ENCODE measurements at regions not wholly inside any gene's neighbourhood (a gene's known extent, or its start where the extent isn't known, plus 50 kb on each side); places are given as distances from the start of the nearest gene placed in this dataset.
"Not testable (repeated sequence)": the region's sequence is repeated elsewhere in the genome, so short reads cannot be mapped to it uniquely, and the experiment has no call there.

- not testable (repeated sequence) for H3K4me1 ChIP-seq (ENCODE audit: control insufficient read depth, insufficient read depth, low read length); H3K9me3 ChIP-seq (ENCODE audit: control insufficient read depth, low read depth, low read length); H3K4me3 ChIP-seq (ENCODE audit: low read length); DNase-seq; H3K36me3 ChIP-seq (ENCODE audit: control insufficient read depth, insufficient read depth, low read length); H3K27me3 ChIP-seq (ENCODE audit: control insufficient read depth, insufficient read depth, low read length); H3K27ac ChIP-seq (ENCODE audit: low read length)
- no CpG with 5 or more reads among the region's 8 CpGs for WGBS (ENCODE audit: insufficient coverage, low lambda C conversion rate)
Observed at GRCh38 chr3:59360312-59360711, 310.5 kb upstream of the CFAP20DC start.

- Histone ChIP-seq H3K27ac (ENCODE audit: low read length) (no peak overlapping the region), H3K36me3 (ENCODE audit: control insufficient read depth, insufficient read depth, low read length) (no peaks in the 10 kb centered on the region), H3K27me3 (ENCODE audit: control insufficient read depth, insufficient read depth, low read length) (no peaks in the 10 kb centered on the region), H3K9me3 (ENCODE audit: control insufficient read depth, low read depth, low read length) (no peaks in the 10 kb centered on the region), H3K4me1 (ENCODE audit: control insufficient read depth, insufficient read depth, low read length) (no peaks in the 10 kb centered on the region), H3K4me3 (ENCODE audit: low read length) (no peak overlapping the region)
- no peak for DNase-seq
- no CpG with 5 or more reads among the region's 4 CpGs for WGBS (ENCODE audit: insufficient coverage, low lambda C conversion rate)
Observed at GRCh38 chr3:59341459-59341858, 291.6 kb upstream of the CFAP20DC start.

GRCh38 chr3:59339818-59340217, 290.0 kb upstream of the CFAP20DC start:
- peaks cover 9% of the 10 kb centered on the region for H3K4me1 ChIP-seq (ENCODE audit: control insufficient read depth, insufficient read depth, low read length)
- H3K4me3 ChIP-seq (ENCODE audit: low read length), result no peak overlapping the region
- H3K9me3 ChIP-seq (ENCODE audit: control insufficient read depth, low read depth, low read length), result no peaks in the 10 kb centered on the region
- no peaks in the 10 kb centered on the region for H3K27me3 ChIP-seq (ENCODE audit: control insufficient read depth, insufficient read depth, low read length)
- no peak for DNase-seq
- H3K36me3 ChIP-seq (ENCODE audit: control insufficient read depth, insufficient read depth, low read length), result no peaks in the 10 kb centered on the region
- H3K27ac ChIP-seq (ENCODE audit: low read length), result no peak overlapping the region
- WGBS (ENCODE audit: insufficient coverage, low lambda C conversion rate), result no CpG with 5 or more reads among the region's 3 CpGs

- DNase-seq, result no peak
- Histone ChIP-seq H3K4me3 (ENCODE audit: low read length) (no peak overlapping the region), H3K36me3 (ENCODE audit: control insufficient read depth, insufficient read depth, low read length) (no peaks in the 10 kb centered on the region), H3K4me1 (ENCODE audit: control insufficient read depth, insufficient read depth, low read length) (peaks cover 14% of the 10 kb centered on the region), H3K27ac (ENCODE audit: low read length) (no peak overlapping the region), H3K27me3 (ENCODE audit: control insufficient read depth, insufficient read depth, low read length) (no peaks in the 10 kb centered on the region), H3K9me3 (ENCODE audit: control insufficient read depth, low read depth, low read length) (no peaks in the 10 kb centered on the region)
- WGBS (ENCODE audit: insufficient coverage, low lambda C conversion rate), result 39% methylated on average over 5 of the region's 7 CpGs
Observed at GRCh38 chr3:59338934-59339333, 289.1 kb upstream of the CFAP20DC start.

- Histone ChIP-seq H3K9me3 (ENCODE audit: control insufficient read depth, low read depth, low read length) (no peaks in the 10 kb centered on the region), H3K4me1 (ENCODE audit: control insufficient read depth, insufficient read depth, low read length) (peaks cover 14% of the 10 kb centered on the region), H3K27ac (ENCODE audit: low read length) (no peak overlapping the region), H3K4me3 (ENCODE audit: low read length) (no peak overlapping the region), H3K27me3 (ENCODE audit: control insufficient read depth, insufficient read depth, low read length) (no peaks in the 10 kb centered on the region), H3K36me3 (ENCODE audit: control insufficient read depth, insufficient read depth, low read length) (no peaks in the 10 kb centered on the region)
- no peak for DNase-seq
- WGBS (ENCODE audit: insufficient coverage, low lambda C conversion rate), result 95% methylated on average over 4 of the region's 6 CpGs
Observed at GRCh38 chr3:59335338-59335737, 285.5 kb upstream of the CFAP20DC start.

- Histone ChIP-seq H3K4me3 (ENCODE audit: low read length) (no peak overlapping the region), H3K9me3 (ENCODE audit: control insufficient read depth, low read depth, low read length) (no peaks in the 10 kb centered on the region), H3K36me3 (ENCODE audit: control insufficient read depth, insufficient read depth, low read length) (no peaks in the 10 kb centered on the region), H3K27me3 (ENCODE audit: control insufficient read depth, insufficient read depth, low read length) (no peaks in the 10 kb centered on the region), H3K27ac (ENCODE audit: low read length) (peak overlapping the region; percentile 24), H3K4me1 (ENCODE audit: control insufficient read depth, insufficient read depth, low read length) (peaks cover 14% of the 10 kb centered on the region)
- no CpG with 5 or more reads among the region's 2 CpGs for WGBS (ENCODE audit: insufficient coverage, low lambda C conversion rate)
- peak; percentile 73 to 82 for DNase-seq
Observed at GRCh38 chr3:59334585-59334984, 284.8 kb upstream of the CFAP20DC start.

- 86% methylated on average over 1 of the region's 3 CpGs for WGBS (ENCODE audit: insufficient coverage, low lambda C conversion rate)
- DNase-seq, result no peak
- no peaks in the 10 kb centered on the region for H3K9me3 ChIP-seq (ENCODE audit: control insufficient read depth, low read depth, low read length)
- no peak overlapping the region for H3K4me3 ChIP-seq (ENCODE audit: low read length)
- H3K4me1 ChIP-seq (ENCODE audit: control insufficient read depth, insufficient read depth, low read length), result no peaks in the 10 kb centered on the region
- no peaks in the 10 kb centered on the region for H3K27me3 ChIP-seq (ENCODE audit: control insufficient read depth, insufficient read depth, low read length)
- H3K36me3 ChIP-seq (ENCODE audit: control insufficient read depth, insufficient read depth, low read length), result no peaks in the 10 kb centered on the region
- no peak overlapping the region for H3K27ac ChIP-seq (ENCODE audit: low read length)
Observed at GRCh38 chr3:59327376-59327808, 277.6 kb upstream of the CFAP20DC start.

GRCh38 chr3:59326246-59327024, 276.6 kb upstream of the CFAP20DC start:
- no peak for DNase-seq

GRCh38 chr3:59321881-59322540, 272.2 kb upstream of the CFAP20DC start:
- Histone ChIP-seq H3K9me3 (ENCODE audit: control insufficient read depth, low read depth, low read length) (no peaks in the 10 kb centered on the region), H3K27ac (ENCODE audit: low read length) (no peak overlapping the region), H3K27me3 (ENCODE audit: control insufficient read depth, insufficient read depth, low read length) (no peaks in the 10 kb centered on the region), H3K4me3 (ENCODE audit: low read length) (no peak overlapping the region), H3K36me3 (ENCODE audit: control insufficient read depth, insufficient read depth, low read length) (no peaks in the 10 kb centered on the region), H3K4me1 (ENCODE audit: control insufficient read depth, insufficient read depth, low read length) (no peaks in the 10 kb centered on the region)
- 73% methylated on average over 3 of the region's 5 CpGs for WGBS (ENCODE audit: insufficient coverage, low lambda C conversion rate)
- DNase-seq, result no peak

More at GRCh38 chr3:59326246-59327024, 276.6 kb upstream of the CFAP20DC start:
- Histone ChIP-seq H3K4me1 (ENCODE audit: control insufficient read depth, insufficient read depth, low read length) (no peaks in the 10 kb centered on the region), H3K9me3 (ENCODE audit: control insufficient read depth, low read depth, low read length) (no peaks in the 10 kb centered on the region), H3K27ac (ENCODE audit: low read length) (no peak overlapping the region), H3K36me3 (ENCODE audit: control insufficient read depth, insufficient read depth, low read length) (no peaks in the 10 kb centered on the region), H3K4me3 (ENCODE audit: low read length) (no peak overlapping the region), H3K27me3 (ENCODE audit: control insufficient read depth, insufficient read depth, low read length) (no peaks in the 10 kb centered on the region)
- WGBS (ENCODE audit: insufficient coverage, low lambda C conversion rate), result 90% methylated on average over 2 of the region's 6 CpGs

- H3K36me3 ChIP-seq (ENCODE audit: control insufficient read depth, insufficient read depth, low read length), result no peaks in the 10 kb centered on the region
- no peaks in the 10 kb centered on the region for H3K4me1 ChIP-seq (ENCODE audit: control insufficient read depth, insufficient read depth, low read length)
- no peak overlapping the region for H3K4me3 ChIP-seq (ENCODE audit: low read length)
- WGBS (ENCODE audit: insufficient coverage, low lambda C conversion rate), result no CpG with 5 or more reads among the region's 4 CpGs
- DNase-seq, result no peak
- no peaks in the 10 kb centered on the region for H3K27me3 ChIP-seq (ENCODE audit: control insufficient read depth, insufficient read depth, low read length)
- H3K9me3 ChIP-seq (ENCODE audit: control insufficient read depth, low read depth, low read length), result no peaks in the 10 kb centered on the region
- no peak overlapping the region for H3K27ac ChIP-seq (ENCODE audit: low read length)
Observed at GRCh38 chr3:59320080-59320479, 270.3 kb upstream of the CFAP20DC start.

Measured in large intestine (tissue), 3 donors.